CD8-positive, alpha-beta memory T cell (primary cell): ENCODE measurements at regions not wholly inside any gene's neighbourhood (a gene's known extent, or its start where the extent isn't known, plus 50 kb on each side); places are given as distances from the start of the nearest gene placed in this dataset.

Experiments
- CTCF ChIA-PET: fragments of 350-600 bp; sonication (Branson Sonifier 250); formaldehyde crosslinking; loops from one replicate; lab custom pipeline; 2021; ENCODE audit warnings: antibody characterized with exemption; lab: Charles Lee
- POLR2A ChIA-PET: fragments of 350-600 bp; sonication (Branson Sonifier 250); formaldehyde crosslinking; loops from one replicate; lab custom pipeline; 2021; ENCODE audit warnings: antibody characterized with exemption; lab: Charles Lee
- DNase-seq, 5 donors: peaks; one replicate each; pipeline versions ENCODE4 v3.0.0 to v3.0.0-alpha.2; 2020 to 2022; ENCODE audit warnings: mixed read lengths in 1 of 5
- H3K27ac ChIP-seq: one replicate; pipeline ENCODE4 v1.7.0; 2013; ENCODE audit warnings: low read depth, mild to moderate bottlenecking, low read length, moderate library complexity
- H3K27me3 ChIP-seq: 2 replicates; pipeline ENCODE4 v1.7.0; 2013; ENCODE audit warnings: low read length, mild to moderate bottlenecking; ENCODE audit not compliant: insufficient read depth, poor library complexity, severe bottlenecking
- H3K36me3 ChIP-seq: 2 replicates; pipeline ENCODE4 v1.7.0; 2013; ENCODE audit warnings: mild to moderate bottlenecking, low read length, moderate library complexity; ENCODE audit not compliant: insufficient read depth
- H3K4me1 ChIP-seq: 2 replicates; pipeline ENCODE4 v1.7.0; 2013; ENCODE audit warnings: mild to moderate bottlenecking, low read length, moderate library complexity; ENCODE audit not compliant: insufficient read depth
- H3K4me3 ChIP-seq: 2 replicates; pipeline ENCODE4 v1.7.0; 2013; ENCODE audit warnings: mild to moderate bottlenecking, low read length
- H3K9me3 ChIP-seq: 2 replicates; pipeline ENCODE4 v1.7.0; 2013; ENCODE audit warnings: mild to moderate bottlenecking, low read length
- H3K27ac Mint-ChIP-seq, 8 donors: one replicate each; pipeline ENCODE4 v1.8.0; 2020 to 2021; ENCODE audit warnings: mixed read lengths in 8 of 8, mild to moderate bottlenecking in 6 of 8, inconsistent platforms in 3 of 8, moderate library complexity in 3 of 8
- H3K27me3 Mint-ChIP-seq, 2 donors: one replicate each; pipeline ENCODE4 v1.8.0; 2020 to 2021; ENCODE audit warnings: mixed read lengths in 2 of 2, mild to moderate bottlenecking in 1 of 2, moderate library complexity in 1 of 2
- H3K36me3 Mint-ChIP-seq, 3 donors: one replicate each; pipeline ENCODE4 v1.8.0; 2020 to 2021; ENCODE audit warnings: mixed read lengths in 3 of 3, inconsistent platforms in 1 of 3, mild to moderate bottlenecking in 1 of 3
- H3K4me1 Mint-ChIP-seq, 3 donors: one replicate each; pipeline ENCODE4 v1.8.0; 2020 to 2021; ENCODE audit warnings: mixed read lengths in 3 of 3, inconsistent platforms in 1 of 3, mild to moderate bottlenecking in 1 of 3
- H3K4me3 Mint-ChIP-seq, 7 donors: one replicate each; pipeline ENCODE4 v1.8.0; 2020 to 2021; ENCODE audit warnings: mixed read lengths in 7 of 7, mild to moderate bottlenecking in 6 of 7, moderate library complexity in 4 of 7, inconsistent platforms in 2 of 7
- H3K9me3 Mint-ChIP-seq, 5 donors: one replicate each; pipeline ENCODE4 v1.8.0; 2020 to 2022; ENCODE audit warnings: mixed read lengths in 5 of 5, mild to moderate bottlenecking in 3 of 5, moderate library complexity in 2 of 5, inconsistent platforms in 1 of 5

GRCh38 chr9:90058182-90058763 is 453.5 kb downstream of the GADD45G start:
- POLR2A ChIA-PET: no interaction called here
- H3K9me3 ChIP-seq: no peaks in the 10 kb centered on the region
- CTCF ChIA-PET: no interaction called here
- DNase-seq: no peak
- no peaks in the 10 kb centered on the region for H3K4me1 ChIP-seq
- no peak overlapping the region for H3K4me3 ChIP-seq
- Mint-ChIP-seq H3K4me3 (no peak overlapping the region), H3K4me1 (no peaks in the 10 kb centered on the region), H3K36me3 (no peaks in the 10 kb centered on the region), H3K27me3 (peaks cover 2 to 30% of the 10 kb centered on the region in 2 donors), H3K27ac (no peak overlapping the region), H3K9me3 (peaks cover 0 to 4% (median 0%) of the 10 kb centered on the region in 5 donors)
- H3K27ac ChIP-seq: no peak overlapping the region
- H3K27me3 ChIP-seq: no peaks in the 10 kb centered on the region
- no peaks in the 10 kb centered on the region for H3K36me3 ChIP-seq

GRCh38 chr9:90059436-90059835 is 454.6 kb downstream of the GADD45G start:
- POLR2A ChIA-PET: no interaction called here
- peaks cover 0 to 4% (median 0%) of the 10 kb centered on the region in 5 donors for H3K9me3 Mint-ChIP-seq
- no peaks in the 10 kb centered on the region for H3K36me3 Mint-ChIP-seq
- DNase-seq: no peak
- peaks cover 5 to 18% of the 10 kb centered on the region in 2 donors for H3K27me3 Mint-ChIP-seq
- H3K4me1 Mint-ChIP-seq: no peaks in the 10 kb centered on the region
- Histone ChIP-seq H3K36me3 (no peaks in the 10 kb centered on the region), H3K4me3 (no peak overlapping the region), H3K27ac (no peak overlapping the region), H3K9me3 (no peaks in the 10 kb centered on the region), H3K27me3 (no peaks in the 10 kb centered on the region), H3K4me1 (no peaks in the 10 kb centered on the region)
- no peak overlapping the region for H3K4me3 Mint-ChIP-seq
- CTCF ChIA-PET: no interaction called here
- H3K27ac Mint-ChIP-seq: no peak overlapping the region

- Mint-ChIP-seq H3K4me1 (no peaks in the 10 kb centered on the region), H3K27me3 (peaks cover 5 to 15% of the 10 kb centered on the region in 2 donors), H3K4me3 (no peak overlapping the region), H3K9me3 (peaks cover 0 to 4% (median 0%) of the 10 kb centered on the region in 5 donors), H3K36me3 (no peaks in the 10 kb centered on the region), H3K27ac (no peak overlapping the region)
- ChIA-PET CTCF (no interaction called here), POLR2A (no interaction called here)
- Histone ChIP-seq H3K27ac (no peak overlapping the region), H3K4me1 (no peaks in the 10 kb centered on the region), H3K27me3 (no peaks in the 10 kb centered on the region), H3K36me3 (no peaks in the 10 kb centered on the region), H3K9me3 (no peaks in the 10 kb centered on the region), H3K4me3 (no peak overlapping the region)
- DNase-seq: no peak
Measured at GRCh38 chr9:90060256-90060655, 455.4 kb downstream of the GADD45G start.

GRCh38 chr9:90061187-90061586 is 456.4 kb downstream of the GADD45G start:
- Histone ChIP-seq H3K9me3 (no peaks in the 10 kb centered on the region), H3K4me1 (no peaks in the 10 kb centered on the region), H3K36me3 (no peaks in the 10 kb centered on the region), H3K4me3 (no peak overlapping the region), H3K27ac (no peak overlapping the region), H3K27me3 (no peaks in the 10 kb centered on the region)
- Mint-ChIP-seq H3K4me1 (no peaks in the 10 kb centered on the region), H3K27ac (no peak overlapping the region), H3K36me3 (no peaks in the 10 kb centered on the region), H3K4me3 (no peak overlapping the region), H3K9me3 (peaks cover 0 to under 1% (median 0%) of the 10 kb centered on the region in 5 donors), H3K27me3 (peaks cover 7 to 9% of the 10 kb centered on the region in 2 donors)
- CTCF ChIA-PET: no interaction called here
- POLR2A ChIA-PET: no interaction called here
- DNase-seq: no peak

- no peaks in the 10 kb centered on the region for H3K4me1 Mint-ChIP-seq
- Histone ChIP-seq H3K4me1 (no peaks in the 10 kb centered on the region), H3K27ac (no peak overlapping the region), H3K27me3 (no peaks in the 10 kb centered on the region), H3K4me3 (no peak overlapping the region), H3K36me3 (no peaks in the 10 kb centered on the region), H3K9me3 (no peaks in the 10 kb centered on the region)
- no peak overlapping the region for H3K4me3 Mint-ChIP-seq
- H3K27ac Mint-ChIP-seq: no peak overlapping the region
- no peak for DNase-seq
- POLR2A ChIA-PET: no interaction called here
- peaks cover 7 to 10% of the 10 kb centered on the region in 2 donors for H3K27me3 Mint-ChIP-seq
- CTCF ChIA-PET: no interaction called here
- H3K9me3 Mint-ChIP-seq: no peaks in the 10 kb centered on the region
- H3K36me3 Mint-ChIP-seq: no peaks in the 10 kb centered on the region
Measured at GRCh38 chr9:90062982-90063381, 458.2 kb downstream of the GADD45G start.

GRCh38 chr9:90064248-90064647 is 459.4 kb downstream of the GADD45G start:
- Histone ChIP-seq H3K9me3 (no peaks in the 10 kb centered on the region), H3K4me1 (no peaks in the 10 kb centered on the region), H3K36me3 (no peaks in the 10 kb centered on the region), H3K27me3 (no peaks in the 10 kb centered on the region), H3K4me3 (no peak overlapping the region), H3K27ac (no peak overlapping the region)
- ChIA-PET CTCF (no interaction called here), POLR2A (no interaction called here)
- Mint-ChIP-seq H3K4me3 (no peak overlapping the region), H3K27me3 (peaks cover 7 to 15% of the 10 kb centered on the region in 2 donors), H3K36me3 (no peaks in the 10 kb centered on the region), H3K9me3 (no peaks in the 10 kb centered on the region), H3K4me1 (no peaks in the 10 kb centered on the region), H3K27ac (no peak overlapping the region)
- no peak for DNase-seq

GRCh38 chr9:90064971-90065370 is 460.2 kb downstream of the GADD45G start:
- Histone ChIP-seq H3K36me3 (no peaks in the 10 kb centered on the region), H3K9me3 (no peaks in the 10 kb centered on the region), H3K4me3 (no peak overlapping the region), H3K27ac (no peak overlapping the region), H3K27me3 (no peaks in the 10 kb centered on the region), H3K4me1 (no peaks in the 10 kb centered on the region)
- no peak for DNase-seq
- peaks cover 5 to 16% of the 10 kb centered on the region in 2 donors for H3K27me3 Mint-ChIP-seq
- H3K4me1 Mint-ChIP-seq: no peaks in the 10 kb centered on the region
- CTCF ChIA-PET: no interaction called here
- H3K36me3 Mint-ChIP-seq: no peaks in the 10 kb centered on the region
- peaks cover 0 to 2% (median 0%) of the 10 kb centered on the region in 5 donors for H3K9me3 Mint-ChIP-seq
- H3K27ac Mint-ChIP-seq: no peak overlapping the region
- POLR2A ChIA-PET: no interaction called here
- no peak overlapping the region for H3K4me3 Mint-ChIP-seq

GRCh38 chr9:90065851-90066250 is 461.0 kb downstream of the GADD45G start:
- CTCF ChIA-PET: no interaction called here
- no peak overlapping the region for H3K4me3 Mint-ChIP-seq

More at GRCh38 chr9:90065851-90066250, 461.0 kb downstream of the GADD45G start:
- H3K27ac Mint-ChIP-seq: no peak overlapping the region
- Histone ChIP-seq H3K4me3 (no peak overlapping the region), H3K9me3 (no peaks in the 10 kb centered on the region), H3K36me3 (no peaks in the 10 kb centered on the region), H3K4me1 (no peaks in the 10 kb centered on the region), H3K27ac (no peak overlapping the region), H3K27me3 (no peaks in the 10 kb centered on the region)
- peaks cover 5 to 22% of the 10 kb centered on the region in 2 donors for H3K27me3 Mint-ChIP-seq
- H3K9me3 Mint-ChIP-seq: peaks cover 0 to 2% (median 0%) of the 10 kb centered on the region in 5 donors
- H3K36me3 Mint-ChIP-seq: no peaks in the 10 kb centered on the region
- POLR2A ChIA-PET: no interaction called here
- no peak for DNase-seq
- no peaks in the 10 kb centered on the region for H3K4me1 Mint-ChIP-seq
